Gastroesophageal sphincter (tissue), 3 donors: ENCODE measurements at regions not wholly inside any gene's neighbourhood (a gene's known extent, or its start where the extent isn't known, plus 50 kb on each side); places are given as distances from the start of the nearest gene placed in this dataset.

Source experiments
- EP300 ChIP-seq: sonication (generic); formaldehyde crosslinking; IDR thresholded peaks from one replicate; pipeline ENCODE4 v1.6.1; 2017; ENCODE audit warnings: antibody characterized with exemption, mild to moderate bottlenecking
- POLR2A ChIP-seq, 2 donors: fragments of 450-650 bp; IDR thresholded peaks; one replicate each; pipeline ENCODE4 v1.6.1; 2017; ENCODE audit warnings: antibody characterized with exemption in 2 of 2, mild to moderate bottlenecking in 2 of 2, moderate library complexity in 1 of 2
- POLR2AphosphoS5 ChIP-seq: sonication (generic); formaldehyde crosslinking; IDR thresholded peaks from one replicate; pipeline ENCODE4 v1.6.1; 2017; ENCODE audit warnings: antibody characterized with exemption
- TF ChIP-seq, protein P1 (sequence below), 4 experiments: fragments of 200-600 bp in 2 of 4; fragments of 450-650 bp in 2 of 4; sonication (generic) in 1 of 4; IDR thresholded peaks; one replicate each; pipeline ENCODE4 v1.5.1; 2017 to 2019; ENCODE audit warnings: antibody characterized with exemption in 4 of 4, mild to moderate bottlenecking in 2 of 4, moderate library complexity in 2 of 4

GRCh38 chr2:176473851-176474250 is 204.6 kb downstream of the MTX2 start:
- TF ChIP-seq, protein P1, sequence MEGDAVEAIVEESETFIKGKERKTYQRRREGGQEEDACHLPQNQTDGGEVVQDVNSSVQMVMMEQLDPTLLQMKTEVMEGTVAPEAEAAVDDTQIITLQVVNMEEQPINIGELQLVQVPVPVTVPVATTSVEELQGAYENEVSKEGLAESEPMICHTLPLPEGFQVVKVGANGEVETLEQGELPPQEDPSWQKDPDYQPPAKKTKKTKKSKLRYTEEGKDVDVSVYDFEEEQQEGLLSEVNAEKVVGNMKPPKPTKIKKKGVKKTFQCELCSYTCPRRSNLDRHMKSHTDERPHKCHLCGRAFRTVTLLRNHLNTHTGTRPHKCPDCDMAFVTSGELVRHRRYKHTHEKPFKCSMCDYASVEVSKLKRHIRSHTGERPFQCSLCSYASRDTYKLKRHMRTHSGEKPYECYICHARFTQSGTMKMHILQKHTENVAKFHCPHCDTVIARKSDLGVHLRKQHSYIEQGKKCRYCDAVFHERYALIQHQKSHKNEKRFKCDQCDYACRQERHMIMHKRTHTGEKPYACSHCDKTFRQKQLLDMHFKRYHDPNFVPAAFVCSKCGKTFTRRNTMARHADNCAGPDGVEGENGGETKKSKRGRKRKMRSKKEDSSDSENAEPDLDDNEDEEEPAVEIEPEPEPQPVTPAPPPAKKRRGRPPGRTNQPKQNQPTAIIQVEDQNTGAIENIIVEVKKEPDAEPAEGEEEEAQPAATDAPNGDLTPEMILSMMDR (IDR thresholded peaks at IDR 0.05): no peak
- no peak for TF ChIP-seq POLR2AphosphoS5
- no peak for TF ChIP-seq EP300
- TF ChIP-seq POLR2A (IDR thresholded peaks at IDR 0.05): no peak
